ENCODE measurements at regions not wholly inside any gene's neighbourhood (a gene's known extent, or its start where the extent isn't known, plus 50 kb on each side); places are given as distances from the start of the nearest gene placed in this dataset.

DNA sequence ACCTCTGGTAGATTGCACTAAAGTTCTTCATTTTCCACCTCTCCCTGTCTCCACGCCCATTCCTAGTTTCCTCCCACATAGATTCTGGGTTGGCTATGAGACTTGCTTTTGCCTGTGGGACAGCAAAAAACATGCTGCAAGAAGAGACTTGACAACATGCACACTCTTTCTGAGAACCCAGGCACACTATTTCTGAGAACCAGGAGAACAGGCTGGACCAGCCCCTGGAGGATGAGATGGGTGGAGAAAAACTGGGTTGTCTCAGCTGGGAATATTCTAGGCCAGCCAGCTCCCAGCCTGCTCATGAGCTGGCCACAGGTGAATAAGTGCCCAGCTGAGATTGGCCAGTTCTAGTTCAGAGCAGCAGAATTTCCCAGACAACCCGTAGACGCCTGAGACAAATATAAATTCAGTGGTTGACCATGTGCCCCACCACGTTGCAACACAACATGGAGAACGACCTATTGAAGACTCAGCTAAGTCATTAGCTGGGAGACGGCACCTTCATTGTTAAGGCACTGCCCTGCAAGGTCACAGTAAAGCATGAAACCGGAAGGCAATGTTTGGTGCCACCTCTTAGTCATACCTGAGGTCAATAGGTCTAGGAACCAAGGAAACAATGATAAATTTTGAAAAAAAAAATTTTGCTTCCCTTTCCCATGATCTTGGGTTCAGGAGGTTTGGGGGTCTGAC lies 92.7 kb upstream of the AKR1E2 start:
- no peak for DNase-seq (ENCODE audit: low spot score)

GRCh38 chr10:4730998-4731397 lies 95.0 kb upstream of the AKR1E2 start:
- DNase-seq (ENCODE audit: low spot score): no peak

DNA sequence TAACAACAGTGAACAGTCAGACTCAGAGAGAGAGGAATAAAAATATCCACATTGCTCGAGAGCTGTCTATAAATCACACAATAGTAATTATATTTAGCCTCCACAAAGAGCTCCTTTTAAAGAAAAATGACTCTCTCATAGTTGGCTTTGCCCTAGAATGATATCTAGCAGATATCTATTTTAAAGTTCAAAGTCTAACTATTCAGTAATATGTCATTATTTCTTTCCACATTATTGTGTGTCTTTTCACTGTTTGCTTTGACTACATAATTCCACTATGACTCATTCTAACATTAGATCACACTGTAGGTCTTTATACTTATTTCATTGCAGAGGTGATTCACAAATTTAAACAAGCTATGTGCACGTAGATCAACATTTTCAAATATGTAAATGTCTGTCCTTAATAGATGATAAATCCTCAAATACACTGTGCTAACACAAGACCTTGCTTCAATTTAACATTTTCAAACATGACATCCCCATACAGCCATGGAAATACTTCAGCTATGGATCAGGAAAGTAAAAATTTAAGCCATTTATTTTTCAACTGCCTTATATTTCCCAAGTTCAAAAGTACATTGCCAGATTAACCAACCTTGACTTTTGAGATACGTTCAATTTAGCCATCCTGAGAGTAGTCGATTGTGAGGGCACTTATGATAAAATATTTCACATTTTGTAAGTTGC lies 99.9 kb upstream of the AKR1E2 start:
- no peak for DNase-seq (ENCODE audit: low spot score)

- DNase-seq (ENCODE audit: low spot score): no peak
Observed at GRCh38 chr10:4723860-4724259, 102.1 kb upstream of the AKR1E2 start.

DNA sequence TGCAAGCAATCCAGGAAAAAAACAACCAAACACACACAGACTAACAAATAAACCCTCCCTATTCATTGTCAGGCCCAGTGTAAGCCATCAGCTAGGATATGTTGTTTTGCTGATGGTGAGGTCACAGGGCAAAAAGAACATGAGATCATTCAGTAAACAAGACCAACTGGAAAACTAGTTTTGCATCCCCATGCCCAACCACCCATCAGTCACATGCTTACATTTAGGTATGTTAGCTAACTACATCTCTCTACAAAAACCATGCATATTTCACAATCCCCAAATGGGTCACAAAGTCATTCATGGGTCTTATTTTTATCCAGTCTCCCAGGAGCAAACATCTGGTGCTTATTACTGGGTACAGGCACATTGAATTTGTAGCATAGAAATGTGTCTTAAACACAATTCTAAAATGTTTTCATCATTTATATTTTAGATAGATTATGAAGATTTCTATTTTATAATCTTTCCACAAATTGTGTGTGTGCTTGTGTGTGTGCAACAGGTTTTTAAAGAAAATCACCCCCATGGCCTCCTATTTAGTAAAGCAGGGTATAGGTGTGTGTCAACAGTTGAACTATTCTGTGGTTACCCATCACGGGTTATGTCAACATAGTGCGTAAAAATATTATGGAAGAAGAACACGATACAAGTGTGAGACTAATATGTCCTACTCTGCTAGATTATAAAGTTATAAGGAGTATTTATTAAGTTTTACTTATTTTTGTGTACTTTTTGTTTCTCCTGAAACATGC lies 103.8 kb upstream of the AKR1E2 start:
- no peak for DNase-seq (ENCODE audit: low spot score)

- no peak for DNase-seq (ENCODE audit: low spot score)
Observed at GRCh38 chr10:4720463-4720862, 105.5 kb upstream of the AKR1E2 start.

GRCh38 chr10:4719671-4720070 lies 106.3 kb upstream of the AKR1E2 start:
- DNase-seq (ENCODE audit: low spot score): no peak

- no peak for DNase-seq (ENCODE audit: low spot score)
Observed at GRCh38 chr10:4719036-4719435, 107.0 kb upstream of the AKR1E2 start.

GRCh38 chr10:4718544-4718943 lies 107.5 kb upstream of the AKR1E2 start:
- no peak for DNase-seq (ENCODE audit: low spot score)

- no peak for DNase-seq (ENCODE audit: low spot score)
Observed at GRCh38 chr10:4717670-4718069, 108.3 kb upstream of the AKR1E2 start.

DNA sequence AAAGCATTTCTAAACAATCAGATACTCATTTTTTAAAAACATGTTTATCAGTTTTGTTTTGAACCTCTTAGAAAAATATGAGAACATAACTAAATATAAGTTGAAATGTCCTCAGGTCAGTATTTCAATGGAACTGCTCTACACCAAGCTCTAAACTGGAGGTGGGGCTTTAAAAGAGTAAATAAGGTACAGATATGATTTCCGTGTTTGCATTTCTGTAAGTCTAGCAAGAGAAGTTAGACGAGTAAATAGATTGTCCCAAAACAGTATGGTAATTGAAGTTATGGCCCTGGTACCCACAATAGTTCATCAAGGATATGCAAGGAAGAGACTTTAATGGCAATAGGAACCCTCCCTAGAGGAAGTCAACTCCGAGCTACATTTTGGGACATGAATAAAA lies 115.1 kb upstream of the AKR1E2 start:
- no peak for DNase-seq (ENCODE audit: low spot score)

- DNase-seq (ENCODE audit: low spot score): no peak
Observed at GRCh38 chr10:4708123-4708759, 117.8 kb upstream of the AKR1E2 start.

GRCh38 chr10:4707221-4707620 lies 118.8 kb upstream of the AKR1E2 start:
- DNase-seq (ENCODE audit: low spot score): no peak

GRCh38 chr10:4704034-4704545 lies 121.9 kb upstream of the AKR1E2 start:
- no peak for DNase-seq (ENCODE audit: low spot score)

GRCh38 chr10:4701016-4701415 lies 125.0 kb upstream of the AKR1E2 start:
- DNase-seq (ENCODE audit: low spot score): no peak

GRCh38 chr10:4699950-4700730 lies 125.9 kb upstream of the AKR1E2 start:
- no peak for DNase-seq (ENCODE audit: low spot score)

DNA sequence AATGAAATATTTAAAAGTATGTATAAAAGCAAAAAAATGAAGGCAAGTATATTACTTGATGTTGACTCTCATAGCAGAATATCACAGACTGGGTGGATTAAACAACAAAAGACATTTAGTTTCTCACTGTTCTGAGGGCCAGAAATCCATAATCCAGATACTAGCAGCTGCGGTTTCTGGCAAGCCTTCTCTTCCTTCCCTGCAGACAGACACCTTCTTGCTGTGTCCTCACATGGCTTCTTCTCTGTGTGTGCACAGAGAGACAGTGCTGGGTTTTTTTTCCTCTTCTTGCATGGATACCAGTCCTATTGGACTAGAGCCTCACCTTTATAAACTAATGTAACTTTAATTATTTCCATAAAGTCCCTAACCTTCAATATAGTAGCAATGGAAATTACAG lies 127.9 kb upstream of the AKR1E2 start:
- no peak for DNase-seq (ENCODE audit: low spot score)

- DNase-seq (ENCODE audit: low spot score): no peak
Observed at GRCh38 chr10:4696186-4696585, 129.8 kb upstream of the AKR1E2 start.

DNA sequence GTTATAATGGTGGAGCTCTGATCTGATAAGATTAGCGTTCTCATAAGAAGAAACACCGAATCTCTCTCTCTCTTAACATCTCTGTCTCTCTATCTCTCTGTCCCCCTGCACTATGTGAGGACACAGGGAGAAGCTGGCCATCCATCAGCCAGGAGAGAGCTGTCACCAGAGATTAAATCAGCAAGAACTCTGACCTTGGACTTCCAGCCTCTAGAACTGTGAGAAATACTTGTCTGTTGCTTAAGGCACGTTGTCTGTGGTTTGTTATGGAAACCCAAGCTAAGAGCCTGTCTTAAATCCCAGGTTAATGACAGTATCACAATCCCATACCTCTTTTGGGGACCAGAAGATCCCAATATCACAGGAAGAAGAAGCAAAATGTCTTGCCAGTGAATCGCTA lies 132.0 kb upstream of the AKR1E2 start:
- no peak for DNase-seq (ENCODE audit: low spot score)

DNA sequence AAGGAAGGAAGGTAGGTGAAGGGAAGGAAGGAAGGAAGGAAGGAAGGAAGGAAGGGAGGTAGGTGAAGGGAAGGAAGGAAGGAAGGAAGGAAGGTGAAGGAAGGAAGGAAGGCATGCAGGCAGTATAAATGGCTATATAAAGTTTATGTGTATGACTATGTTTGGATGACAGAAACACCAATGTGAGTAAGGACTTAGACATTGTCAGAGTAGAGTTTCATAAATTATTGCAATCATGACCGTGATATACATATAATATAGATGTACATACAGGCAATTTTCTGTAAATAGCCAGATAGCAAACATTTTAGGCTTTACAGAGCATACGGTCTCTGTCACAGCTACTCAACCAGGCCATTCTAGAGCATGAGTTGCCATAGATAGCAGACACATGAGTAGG lies 133.8 kb upstream of the AKR1E2 start:
- no peak for DNase-seq (ENCODE audit: low spot score)

DNA sequence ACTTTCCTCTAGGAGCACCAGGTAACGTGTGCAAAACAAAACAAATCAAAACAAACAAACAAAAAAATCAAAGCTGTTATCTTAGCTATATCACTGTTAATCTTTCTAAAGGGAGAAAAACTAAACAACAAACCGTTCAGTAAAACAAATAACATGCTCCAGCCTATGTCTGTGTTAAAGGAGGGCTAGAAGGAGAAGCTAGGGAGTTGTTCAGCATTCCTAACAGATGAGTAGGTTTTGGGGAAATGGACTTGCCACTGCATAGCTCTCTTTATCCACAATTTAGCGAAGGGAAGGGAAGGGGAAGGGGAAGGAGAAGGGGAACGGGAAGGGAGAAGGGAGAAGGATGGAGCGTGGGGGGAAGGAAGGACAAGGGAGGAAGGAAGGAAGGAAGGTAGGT lies 134.2 kb upstream of the AKR1E2 start:
- DNase-seq (ENCODE audit: low spot score): no peak

DNA sequence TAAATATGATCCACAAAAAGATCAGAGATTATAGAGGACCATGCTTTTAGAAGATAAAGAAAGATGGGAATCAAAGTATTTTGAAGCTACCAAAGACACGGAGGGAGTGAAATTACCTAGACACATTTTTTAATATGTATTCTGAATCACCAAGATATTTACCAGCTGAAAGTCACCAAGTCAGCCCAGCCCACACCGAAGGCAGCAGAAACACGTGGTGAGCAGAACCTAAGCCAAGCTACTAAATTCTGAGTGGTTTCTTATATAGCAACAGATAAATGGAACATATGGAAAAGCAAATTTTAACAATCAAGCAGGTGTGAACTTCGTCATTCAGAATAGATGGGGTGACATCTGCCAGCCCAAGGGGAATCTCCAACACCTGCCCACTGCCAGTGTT lies 134.7 kb upstream of the AKR1E2 start:
- DNase-seq (ENCODE audit: low spot score): no peak

Data from CD4-positive, alpha-beta T cell treated with Interleukin-6 at 100 ng/mL for 8 hours (primary cell).